ENCODE measurements at regions not wholly inside any gene's neighbourhood (a gene's known extent, or its start where the extent isn't known, plus 50 kb on each side); places are given as distances from the start of the nearest gene placed in this dataset.

DNA sequence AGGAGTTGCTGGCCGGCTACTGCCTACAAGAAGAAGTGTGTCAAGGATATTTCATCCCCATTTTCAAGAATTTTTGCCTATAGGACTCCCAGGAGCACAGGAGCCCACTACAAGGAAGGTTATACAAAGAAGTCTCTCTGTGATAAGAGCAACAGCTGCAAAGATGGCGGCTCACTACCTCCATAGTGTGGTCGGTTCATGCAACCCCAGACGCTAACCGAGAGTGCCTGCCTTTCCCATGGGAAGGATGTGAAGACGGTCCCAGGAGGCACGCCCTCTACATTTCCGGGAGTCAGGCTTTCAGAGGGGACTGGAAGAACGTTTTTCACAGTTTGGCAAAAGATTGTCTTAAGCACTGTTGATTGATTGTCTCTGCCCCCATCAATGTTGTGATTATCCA is 816.3 kb downstream of the QKI start:
- TF ChIP-seq, protein P1, sequence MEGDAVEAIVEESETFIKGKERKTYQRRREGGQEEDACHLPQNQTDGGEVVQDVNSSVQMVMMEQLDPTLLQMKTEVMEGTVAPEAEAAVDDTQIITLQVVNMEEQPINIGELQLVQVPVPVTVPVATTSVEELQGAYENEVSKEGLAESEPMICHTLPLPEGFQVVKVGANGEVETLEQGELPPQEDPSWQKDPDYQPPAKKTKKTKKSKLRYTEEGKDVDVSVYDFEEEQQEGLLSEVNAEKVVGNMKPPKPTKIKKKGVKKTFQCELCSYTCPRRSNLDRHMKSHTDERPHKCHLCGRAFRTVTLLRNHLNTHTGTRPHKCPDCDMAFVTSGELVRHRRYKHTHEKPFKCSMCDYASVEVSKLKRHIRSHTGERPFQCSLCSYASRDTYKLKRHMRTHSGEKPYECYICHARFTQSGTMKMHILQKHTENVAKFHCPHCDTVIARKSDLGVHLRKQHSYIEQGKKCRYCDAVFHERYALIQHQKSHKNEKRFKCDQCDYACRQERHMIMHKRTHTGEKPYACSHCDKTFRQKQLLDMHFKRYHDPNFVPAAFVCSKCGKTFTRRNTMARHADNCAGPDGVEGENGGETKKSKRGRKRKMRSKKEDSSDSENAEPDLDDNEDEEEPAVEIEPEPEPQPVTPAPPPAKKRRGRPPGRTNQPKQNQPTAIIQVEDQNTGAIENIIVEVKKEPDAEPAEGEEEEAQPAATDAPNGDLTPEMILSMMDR (IDR thresholded peaks at IDR 0.05): no peak
- no peak for TF ChIP-seq POLR2A (IDR thresholded peaks at IDR 0.05)
